ENCODE measurements at regions not wholly inside any gene's neighbourhood (a gene's known extent, or its start where the extent isn't known, plus 50 kb on each side); places are given as distances from the start of the nearest gene placed in this dataset.

GRCh38 chr2:71988170-71988569 lies 159.5 kb downstream of the CYP26B1 start:
- no peak for TF ChIP-seq EZH2 (IDR thresholded peaks at IDR 0.05; ENCODE audit: low read depth, unreplicated experiment)
- TF ChIP-seq CTCF (conservative IDR thresholded peaks at IDR 0.05; ENCODE audit: low read depth in 2 of 2) = no peak
- no peak for TF ChIP-seq EZH2phosphoT487 (IDR thresholded peaks at IDR 0.05; ENCODE audit: unreplicated experiment)
- TF ChIP-seq POLR2AphosphoS5 (IDR thresholded peaks at IDR 0.05; ENCODE audit: low read depth) = no peak
